Liver (tissue), 8 donors: ENCODE measurements at regions not wholly inside any gene's neighbourhood (a gene's known extent, or its start where the extent isn't known, plus 50 kb on each side); places are given as distances from the start of the nearest gene placed in this dataset.

Experiments
- DNase-seq: peaks from one replicate; pipeline ENCODE4 v3.0.0-alpha.2; 2017; ENCODE audit warnings: low spot score
- H3K27ac ChIP-seq, 2 donors: one replicate each; pipeline ENCODE4 v1.7.0; 2013; ENCODE audit warnings: inconsistent platforms in 2 of 2, low read length in 2 of 2, control low read depth in 1 of 2, low read depth in 1 of 2, mild to moderate bottlenecking in 1 of 2
- H3K27me3 ChIP-seq, 4 donors: one replicate each; pipeline versions ENCODE4 v1.6.1 to v1.7.0; 2013; ENCODE audit warnings: low read length in 3 of 4, inconsistent platforms in 1 of 4, mild to moderate bottlenecking in 1 of 4, moderate library complexity in 1 of 4; ENCODE audit not compliant: control insufficient read depth in 4 of 4, insufficient read depth in 4 of 4
- H3K36me3 ChIP-seq, 4 donors: one replicate each; pipeline versions ENCODE4 v1.6.1 to v1.7.0; 2013; ENCODE audit warnings: low read length in 3 of 4, mild to moderate bottlenecking in 3 of 4, low read depth in 1 of 4, moderate library complexity in 1 of 4; ENCODE audit not compliant: control insufficient read depth in 4 of 4, insufficient read depth in 3 of 4
- H3K4me1 ChIP-seq, 4 donors: one replicate each; pipeline versions ENCODE4 v1.6.1 to v1.7.0; 2013; ENCODE audit warnings: low read length in 3 of 4, mild to moderate bottlenecking in 3 of 4, moderate library complexity in 1 of 4; ENCODE audit not compliant: control insufficient read depth in 4 of 4, insufficient read depth in 4 of 4
- H3K4me3 ChIP-seq, 3 donors: one replicate each; pipeline versions ENCODE4 v1.6.1 to v1.7.0; 2013; ENCODE audit warnings: low read length in 3 of 3, control low read depth in 1 of 3, low read depth in 1 of 3, mild to moderate bottlenecking in 1 of 3
- H3K9ac ChIP-seq, 2 donors: one replicate each; pipeline ENCODE4 v1.7.0; 2013; ENCODE audit warnings: low read length in 2 of 2, mild to moderate bottlenecking in 2 of 2, moderate library complexity in 2 of 2, control low read depth in 1 of 2, low read depth in 1 of 2
- H3K9me3 ChIP-seq, 4 donors: one replicate each; pipeline versions ENCODE4 v1.6.1 to v1.7.0; 2013; ENCODE audit warnings: low read length in 3 of 4; ENCODE audit not compliant: control insufficient read depth in 4 of 4
- EGR1 ChIP-seq, 2 donors: IDR thresholded peaks; 2 replicates each; pipeline ENCODE4 v1.6.1; 2016 to 2018; ENCODE audit warnings: antibody characterized with exemption in 2 of 2, low read depth in 2 of 2
- FOXA1 ChIP-seq: IDR thresholded peaks from 2 replicates; pipeline ENCODE4 v1.6.1; 2016; ENCODE audit warnings: antibody characterized with exemption
- FOXA2 ChIP-seq: IDR thresholded peaks from 2 replicates; pipeline ENCODE4 v1.6.1; 2016; ENCODE audit warnings: antibody characterized with exemption
- GABPA ChIP-seq, 2 donors: IDR thresholded peaks in 1 of 2; conservative IDR thresholded peaks in 1 of 2; 2 replicates each; pipeline ENCODE4 v1.6.1; 2016; ENCODE audit warnings: antibody characterized with exemption in 2 of 2, mild to moderate bottlenecking in 1 of 2, moderate library complexity in 1 of 2
- HNF4A ChIP-seq, 2 donors: conservative IDR thresholded peaks; 2 replicates each; pipeline ENCODE4 v1.6.1; 2016; ENCODE audit warnings: antibody characterized with exemption in 2 of 2, mild to moderate bottlenecking in 2 of 2
- HNF4G ChIP-seq: IDR thresholded peaks from 2 replicates; pipeline ENCODE4 v1.6.1; 2016; ENCODE audit warnings: antibody characterized with exemption
- JUND ChIP-seq, 2 donors: IDR thresholded peaks; 2 replicates each; pipeline ENCODE4 v1.6.1; 2016; ENCODE audit warnings: antibody characterized with exemption in 2 of 2
- MAX ChIP-seq: IDR thresholded peaks from 2 replicates; pipeline ENCODE4 v1.6.1; 2016; ENCODE audit warnings: antibody characterized with exemption
- NR2F2 ChIP-seq: IDR thresholded peaks from 2 replicates; pipeline ENCODE4 v1.6.1; 2016; ENCODE audit warnings: antibody characterized with exemption
- RAD21 ChIP-seq, 2 donors: IDR thresholded peaks; 2 replicates each; pipeline ENCODE4 v1.6.1; 2016; ENCODE audit warnings: antibody characterized with exemption in 2 of 2, mild to moderate bottlenecking in 2 of 2
- REST ChIP-seq: IDR thresholded peaks from 2 replicates; pipeline ENCODE4 v1.6.1; 2016; ENCODE audit warnings: antibody characterized with exemption, mild to moderate bottlenecking
- RXRA ChIP-seq, 2 donors: IDR thresholded peaks; 2 replicates each; pipeline ENCODE4 v1.6.1; 2017 to 2018; ENCODE audit warnings: antibody characterized with exemption in 2 of 2, mild to moderate bottlenecking in 1 of 2
- SP1 ChIP-seq: IDR thresholded peaks from 2 replicates; pipeline ENCODE4 v1.6.1; 2018; ENCODE audit warnings: antibody characterized with exemption, mild to moderate bottlenecking
- TAF1 ChIP-seq: conservative IDR thresholded peaks from 2 replicates; pipeline ENCODE4 v1.6.1; 2016; ENCODE audit warnings: antibody characterized with exemption, mild to moderate bottlenecking
- YY1 ChIP-seq: IDR thresholded peaks from 2 replicates; pipeline ENCODE4 v1.6.1; 2016; ENCODE audit warnings: antibody characterized with exemption, mild to moderate bottlenecking
- WGBS: extraction: QIAGEN DNeasy Blood & Tissue Kit; methylation state at CpG from one replicate; pipeline ENCODE4 v1.1.7; 2013; 5-methylcytosine and 5-hydroxymethylcytosine counted together
- TF ChIP-seq, protein P1 (sequence below): IDR thresholded peaks from 2 replicates; pipeline ENCODE4 v1.6.1; 2016; ENCODE audit warnings: antibody characterized with exemption
- TF ChIP-seq, protein P2 (sequence below): fragments of 150-350 bp; IDR thresholded peaks from 2 replicates; pipeline ENCODE4 v1.5.1; 2017; ENCODE audit warnings: improper control_type of control experiment, low read depth, low read length; ENCODE audit not compliant: missing input control
- TF ChIP-seq, protein P3 (sequence below): IDR thresholded peaks from 2 replicates; pipeline ENCODE4 v1.6.1; 2016; ENCODE audit warnings: antibody characterized with exemption
- donor health status: healthy.
- donor health status: healthy.
- donor health status: healthy.
- donor health status: healthy.
- donor health status: healthy.

DNA sequence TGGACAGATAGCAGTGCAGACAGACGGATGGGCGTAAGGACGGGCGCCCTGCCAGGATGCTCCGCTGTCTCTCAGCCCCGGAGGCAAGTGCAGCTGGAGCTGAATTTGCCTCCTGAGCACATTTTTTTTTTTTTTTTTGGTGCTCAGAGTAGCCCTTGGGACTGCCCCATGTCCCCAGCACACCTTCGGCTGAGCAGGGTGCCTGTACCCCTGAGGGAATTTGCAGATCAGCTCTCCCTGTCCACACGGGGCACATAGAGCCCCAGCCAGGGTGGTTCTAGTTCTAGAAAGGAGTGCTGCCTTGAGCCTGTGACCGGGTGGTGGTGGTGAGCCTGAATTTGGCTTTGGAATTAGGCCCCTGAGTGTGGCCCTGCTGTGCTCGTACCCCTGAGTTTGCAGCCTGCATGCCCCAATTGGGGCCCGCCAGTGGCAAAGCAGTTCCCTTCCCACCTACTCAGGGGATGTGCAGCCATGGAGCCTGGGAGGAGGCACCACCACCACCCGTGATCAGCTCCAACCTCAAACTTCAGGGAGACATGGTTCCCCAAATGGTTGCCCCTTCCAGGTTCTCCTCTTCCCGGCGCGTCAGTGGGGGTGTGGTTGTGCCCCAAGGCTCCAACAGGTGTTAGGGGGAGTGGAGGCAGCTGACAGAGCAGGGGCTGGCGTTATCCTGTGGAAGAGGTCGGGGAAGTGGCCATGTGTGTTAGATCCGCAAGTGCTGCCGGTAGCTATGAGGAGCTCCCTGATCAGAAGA is 1232.7 kb downstream of the BRD1 start:
- no peaks in the 10 kb centered on the region for H3K36me3 ChIP-seq
- 84% methylated on average over 19 of the region's 19 CpGs for WGBS
- no peak overlapping the region for H3K27ac ChIP-seq
- peaks cover 0 to 2% (median 0%) of the 10 kb centered on the region in 4 donors for H3K27me3 ChIP-seq
- TF ChIP-seq NR2F2 (no peak), REST (no peak), MAX (no peak), RAD21 (IDR thresholded peaks at IDR 0.05) (no peak), FOXA2 (no peak), HNF4A (conservative IDR thresholded peaks at IDR 0.05) (no peak), SP1 (no peak), GABPA (IDR thresholded peaks at IDR 0.05 in 1 of 2, conservative IDR thresholded peaks at IDR 0.05 in 1 of 2) (no peak), HNF4G (no peak), FOXA1 (no peak), YY1 (no peak), RXRA (IDR thresholded peaks at IDR 0.05) (no peak), TAF1 (no peak), EGR1 (IDR thresholded peaks at IDR 0.05; ENCODE audit: low read depth in 2 of 2) (no peak), JUND (IDR thresholded peaks at IDR 0.05) (no peak)
- TF ChIP-seq, protein P1, sequence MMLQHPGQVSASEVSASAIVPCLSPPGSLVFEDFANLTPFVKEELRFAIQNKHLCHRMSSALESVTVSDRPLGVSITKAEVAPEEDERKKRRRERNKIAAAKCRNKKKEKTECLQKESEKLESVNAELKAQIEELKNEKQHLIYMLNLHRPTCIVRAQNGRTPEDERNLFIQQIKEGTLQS = no peak
- TF ChIP-seq, protein P2, sequence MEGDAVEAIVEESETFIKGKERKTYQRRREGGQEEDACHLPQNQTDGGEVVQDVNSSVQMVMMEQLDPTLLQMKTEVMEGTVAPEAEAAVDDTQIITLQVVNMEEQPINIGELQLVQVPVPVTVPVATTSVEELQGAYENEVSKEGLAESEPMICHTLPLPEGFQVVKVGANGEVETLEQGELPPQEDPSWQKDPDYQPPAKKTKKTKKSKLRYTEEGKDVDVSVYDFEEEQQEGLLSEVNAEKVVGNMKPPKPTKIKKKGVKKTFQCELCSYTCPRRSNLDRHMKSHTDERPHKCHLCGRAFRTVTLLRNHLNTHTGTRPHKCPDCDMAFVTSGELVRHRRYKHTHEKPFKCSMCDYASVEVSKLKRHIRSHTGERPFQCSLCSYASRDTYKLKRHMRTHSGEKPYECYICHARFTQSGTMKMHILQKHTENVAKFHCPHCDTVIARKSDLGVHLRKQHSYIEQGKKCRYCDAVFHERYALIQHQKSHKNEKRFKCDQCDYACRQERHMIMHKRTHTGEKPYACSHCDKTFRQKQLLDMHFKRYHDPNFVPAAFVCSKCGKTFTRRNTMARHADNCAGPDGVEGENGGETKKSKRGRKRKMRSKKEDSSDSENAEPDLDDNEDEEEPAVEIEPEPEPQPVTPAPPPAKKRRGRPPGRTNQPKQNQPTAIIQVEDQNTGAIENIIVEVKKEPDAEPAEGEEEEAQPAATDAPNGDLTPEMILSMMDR = no peak
- TF ChIP-seq, protein P3, sequence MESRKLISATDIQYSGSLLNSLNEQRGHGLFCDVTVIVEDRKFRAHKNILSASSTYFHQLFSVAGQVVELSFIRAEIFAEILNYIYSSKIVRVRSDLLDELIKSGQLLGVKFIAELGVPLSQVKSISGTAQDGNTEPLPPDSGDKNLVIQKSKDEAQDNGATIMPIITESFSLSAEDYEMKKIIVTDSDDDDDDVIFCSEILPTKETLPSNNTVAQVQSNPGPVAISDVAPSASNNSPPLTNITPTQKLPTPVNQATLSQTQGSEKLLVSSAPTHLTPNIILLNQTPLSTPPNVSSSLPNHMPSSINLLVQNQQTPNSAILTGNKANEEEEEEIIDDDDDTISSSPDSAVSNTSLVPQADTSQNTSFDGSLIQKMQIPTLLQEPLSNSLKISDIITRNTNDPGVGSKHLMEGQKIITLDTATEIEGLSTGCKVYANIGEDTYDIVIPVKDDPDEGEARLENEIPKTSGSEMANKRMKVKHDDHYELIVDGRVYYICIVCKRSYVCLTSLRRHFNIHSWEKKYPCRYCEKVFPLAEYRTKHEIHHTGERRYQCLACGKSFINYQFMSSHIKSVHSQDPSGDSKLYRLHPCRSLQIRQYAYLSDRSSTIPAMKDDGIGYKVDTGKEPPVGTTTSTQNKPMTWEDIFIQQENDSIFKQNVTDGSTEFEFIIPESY = no peak
- peaks cover 0 to 8% (median 3%) of the 10 kb centered on the region in 4 donors for H3K9me3 ChIP-seq
- H3K4me1 ChIP-seq = no peaks in the 10 kb centered on the region
- no peak overlapping the region for H3K4me3 ChIP-seq
- no peak overlapping the region for H3K9ac ChIP-seq
- DNase-seq = no peak
